Stimulated activated naive B cell treated with anti-CD40 and anti-IgM and Interleukin-4, amounts not matched to agents 10 μg/mL and 1 μg/mL and 100 μg/mL, for 72 hours (primary cell): ENCODE measurements at regions not wholly inside any gene's neighbourhood (a gene's known extent, or its start where the extent isn't known, plus 50 kb on each side); places are given as distances from the start of the nearest gene placed in this dataset.

ENCODE experiments used
- ATAC-seq, 2 donors: fragments of 150-1000 bp; cut with Tn5 transposase; replicated peaks; 2 replicates each; pipeline ENCODE4 v1.10.0; 2021; ENCODE audit warnings: moderate library complexity in 1 of 2
- DNase-seq: peaks from one replicate; pipeline ENCODE4 v3.0.0; 2021
- H3K27ac Mint-ChIP-seq: one replicate; pipeline ENCODE4 v1.8.0; 2022; ENCODE audit warnings: mild to moderate bottlenecking, mixed read lengths
- H3K27me3 Mint-ChIP-seq, 2 donors: one replicate each; pipeline ENCODE4 v1.8.0; 2022; ENCODE audit warnings: mixed read lengths in 2 of 2
- H3K36me3 Mint-ChIP-seq, 2 donors: one replicate each; pipeline ENCODE4 v1.8.0; 2022; ENCODE audit warnings: mixed read lengths in 2 of 2, mild to moderate bottlenecking in 1 of 2
- H3K4me1 Mint-ChIP-seq, 2 donors: one replicate each; pipeline ENCODE4 v1.8.0; 2022; ENCODE audit warnings: mixed read lengths in 2 of 2, mild to moderate bottlenecking in 1 of 2
- H3K4me3 Mint-ChIP-seq, 2 donors: one replicate each; pipeline ENCODE4 v1.8.0; 2022; ENCODE audit warnings: mild to moderate bottlenecking in 2 of 2, mixed read lengths in 2 of 2, moderate library complexity in 1 of 2
- H3K9me3 Mint-ChIP-seq, 2 donors: one replicate each; pipeline ENCODE4 v1.8.0; 2022; ENCODE audit warnings: mixed read lengths in 2 of 2, mild to moderate bottlenecking in 1 of 2

DNA sequence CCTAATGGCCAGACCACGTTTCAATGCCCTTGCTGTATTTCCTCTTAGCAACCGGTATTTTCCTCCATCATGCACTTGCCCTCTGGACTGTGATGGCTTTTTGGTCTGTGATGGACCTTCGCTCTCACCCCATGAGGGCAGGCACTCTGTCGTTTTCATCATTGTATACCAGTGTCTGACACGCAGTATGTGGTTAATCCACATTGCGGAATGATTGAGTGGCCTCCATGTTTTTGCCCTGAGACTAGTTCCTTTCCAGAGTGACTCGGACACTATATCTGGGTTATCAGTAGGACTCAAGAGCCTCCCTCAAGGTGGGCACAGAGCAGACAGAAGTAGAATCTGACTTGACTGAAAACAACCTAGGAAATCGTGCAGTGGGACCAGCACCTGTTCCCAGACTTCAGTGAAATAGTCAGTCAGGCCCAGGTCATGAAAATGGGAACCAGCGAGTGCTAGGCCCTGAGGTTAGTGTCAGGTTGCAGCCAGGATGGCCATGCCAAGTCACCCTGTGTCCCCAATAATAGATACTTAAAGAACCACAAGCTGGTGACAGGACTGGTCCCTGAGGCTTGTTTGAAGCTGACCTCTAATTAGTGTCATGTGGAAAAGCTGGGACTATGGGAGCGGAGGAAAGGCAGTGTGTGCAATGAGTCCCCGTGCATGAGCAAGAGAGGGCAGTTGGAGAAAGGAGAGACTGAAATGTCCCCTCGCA, 464.7 kb downstream of the INSC start:
- Mint-ChIP-seq H3K27me3 (no peaks in the 10 kb centered on the region), H3K9me3 (no peaks in the 10 kb centered on the region), H3K36me3 (no peaks in the 10 kb centered on the region), H3K27ac (no peak overlapping the region), H3K4me3 (no peak overlapping the region), H3K4me1 (no peaks in the 10 kb centered on the region)
- DNase-seq: no peak
- ATAC-seq: no peak

DNA sequence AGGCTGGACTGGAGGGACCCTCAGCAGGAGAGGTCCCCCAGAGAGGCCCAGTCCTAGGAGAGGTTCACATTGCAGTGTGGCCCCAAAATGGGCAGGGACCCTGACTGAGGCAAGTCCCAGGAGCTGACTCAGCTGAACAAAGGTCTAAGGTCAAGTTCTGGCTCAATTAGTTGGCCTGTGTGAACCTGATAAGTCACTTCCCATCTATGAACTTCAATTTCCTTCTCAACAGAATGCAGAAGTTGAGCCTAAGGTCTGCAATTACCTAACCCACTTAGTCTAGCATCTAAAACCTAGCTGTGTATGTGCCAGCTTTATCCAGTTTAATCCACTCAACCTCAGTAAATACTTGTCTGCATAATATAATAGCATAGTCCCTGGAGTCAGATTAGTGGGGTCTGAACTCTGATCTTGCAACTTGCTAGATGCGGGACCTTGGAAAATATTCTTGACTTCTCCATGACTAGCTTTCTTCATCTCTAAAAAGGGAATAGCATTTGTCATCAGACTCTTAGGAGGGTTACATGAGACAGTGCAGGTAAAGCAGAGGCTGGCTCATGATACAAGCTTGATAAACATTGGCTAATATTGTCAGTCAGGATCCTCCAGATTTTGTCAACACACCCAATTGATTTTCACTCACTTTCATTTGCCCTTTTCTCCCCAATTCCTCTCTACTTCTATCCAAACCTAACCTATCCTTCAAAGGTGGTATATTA, 465.5 kb downstream of the INSC start:
- Mint-ChIP-seq H3K4me3 (no peak overlapping the region), H3K36me3 (no peaks in the 10 kb centered on the region), H3K27me3 (no peaks in the 10 kb centered on the region), H3K4me1 (no peaks in the 10 kb centered on the region), H3K27ac (no peak overlapping the region), H3K9me3 (no peaks in the 10 kb centered on the region)
- ATAC-seq (no peak), DNase-seq (no peak)

DNA sequence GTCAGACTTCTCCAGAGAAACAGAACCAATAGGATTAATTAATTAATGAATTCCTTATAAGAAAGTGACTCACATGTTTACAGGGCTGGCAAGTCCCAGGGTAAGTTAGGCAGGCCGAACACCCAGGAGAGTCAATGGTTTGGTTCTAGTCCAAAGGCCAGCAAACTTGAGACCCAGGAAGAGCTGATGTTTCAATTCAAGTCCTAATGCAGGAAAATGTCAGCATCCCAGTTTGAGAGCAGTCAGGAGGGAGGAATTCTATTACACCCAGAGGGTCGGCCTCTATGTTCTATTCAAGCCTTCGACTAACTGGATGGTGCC, 466.0 kb downstream of the INSC start:
- Mint-ChIP-seq H3K4me1 (no peaks in the 10 kb centered on the region), H3K36me3 (no peaks in the 10 kb centered on the region), H3K27me3 (no peaks in the 10 kb centered on the region), H3K4me3 (no peak overlapping the region), H3K27ac (peak overlapping the region; percentile 59), H3K9me3 (no peaks in the 10 kb centered on the region)
- DNase-seq (no peak), ATAC-seq (no peak)

DNA sequence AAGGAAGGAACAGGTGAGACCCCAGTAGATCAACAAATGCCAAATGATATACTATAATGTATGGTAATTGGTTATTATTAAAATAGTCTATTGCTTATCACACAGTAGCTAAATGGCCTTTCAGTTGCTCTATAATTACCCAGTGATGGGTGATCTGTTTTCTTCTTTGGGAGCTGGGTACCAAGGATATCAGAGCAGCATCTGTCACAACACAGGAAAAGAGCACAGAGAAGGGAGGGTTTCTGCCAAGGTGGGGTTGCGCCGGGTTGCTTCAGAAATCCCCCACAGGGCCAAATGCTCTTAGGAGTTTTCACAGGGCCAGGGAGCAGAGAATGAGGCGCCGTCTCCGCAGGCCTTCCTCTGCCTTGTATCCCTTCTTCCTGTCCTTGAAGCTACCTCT, 469.4 kb downstream of the INSC start:
- no peaks in the 10 kb centered on the region for H3K4me1 Mint-ChIP-seq
- no peaks in the 10 kb centered on the region for H3K27me3 Mint-ChIP-seq
- no peak overlapping the region for H3K4me3 Mint-ChIP-seq
- no peak overlapping the region for H3K27ac Mint-ChIP-seq
- no peaks in the 10 kb centered on the region for H3K36me3 Mint-ChIP-seq
- ATAC-seq (no peak), DNase-seq (no peak)
- H3K9me3 Mint-ChIP-seq: peaks cover 0 to 2% of the 10 kb centered on the region in 2 donors

DNA sequence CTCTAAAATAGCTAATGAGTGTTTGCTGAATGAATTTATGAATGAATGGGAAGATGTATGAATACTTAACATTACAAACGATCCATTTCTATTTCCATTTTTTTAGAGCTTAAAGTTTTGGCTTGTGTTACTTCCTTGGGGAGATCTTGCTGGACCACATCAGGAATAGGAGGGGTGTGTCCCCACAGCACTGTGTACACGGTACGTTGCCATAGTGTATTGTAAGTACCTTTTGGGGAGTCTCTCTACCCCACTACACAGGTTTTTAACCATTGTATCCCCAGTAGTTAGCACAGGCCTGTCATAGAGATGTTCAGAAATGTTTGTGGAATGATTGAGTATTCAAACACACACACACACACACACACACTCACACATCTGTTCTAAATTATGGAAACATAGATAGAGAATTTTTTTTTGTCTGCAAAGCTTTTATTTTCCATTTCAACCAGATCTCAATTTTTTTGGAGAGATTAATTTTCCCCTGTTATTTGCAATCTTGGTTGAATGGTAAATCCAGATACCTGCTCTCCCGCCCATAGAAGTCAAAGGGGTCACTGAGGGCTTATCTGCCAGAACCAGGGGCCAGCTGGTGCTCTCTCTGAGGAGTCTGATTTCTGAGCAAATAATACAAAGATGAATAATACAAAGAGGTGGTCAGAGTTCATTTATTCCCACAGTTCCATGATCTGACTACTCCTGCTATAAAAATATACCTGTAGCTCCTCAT, 471.0 kb downstream of the INSC start:
- Mint-ChIP-seq H3K4me3 (no peak overlapping the region), H3K9me3 (peaks cover 0 to 2% of the 10 kb centered on the region in 2 donors), H3K36me3 (no peaks in the 10 kb centered on the region), H3K4me1 (no peaks in the 10 kb centered on the region), H3K27me3 (no peaks in the 10 kb centered on the region), H3K27ac (no peak overlapping the region)
- ATAC-seq (no peak), DNase-seq (no peak)

DNA sequence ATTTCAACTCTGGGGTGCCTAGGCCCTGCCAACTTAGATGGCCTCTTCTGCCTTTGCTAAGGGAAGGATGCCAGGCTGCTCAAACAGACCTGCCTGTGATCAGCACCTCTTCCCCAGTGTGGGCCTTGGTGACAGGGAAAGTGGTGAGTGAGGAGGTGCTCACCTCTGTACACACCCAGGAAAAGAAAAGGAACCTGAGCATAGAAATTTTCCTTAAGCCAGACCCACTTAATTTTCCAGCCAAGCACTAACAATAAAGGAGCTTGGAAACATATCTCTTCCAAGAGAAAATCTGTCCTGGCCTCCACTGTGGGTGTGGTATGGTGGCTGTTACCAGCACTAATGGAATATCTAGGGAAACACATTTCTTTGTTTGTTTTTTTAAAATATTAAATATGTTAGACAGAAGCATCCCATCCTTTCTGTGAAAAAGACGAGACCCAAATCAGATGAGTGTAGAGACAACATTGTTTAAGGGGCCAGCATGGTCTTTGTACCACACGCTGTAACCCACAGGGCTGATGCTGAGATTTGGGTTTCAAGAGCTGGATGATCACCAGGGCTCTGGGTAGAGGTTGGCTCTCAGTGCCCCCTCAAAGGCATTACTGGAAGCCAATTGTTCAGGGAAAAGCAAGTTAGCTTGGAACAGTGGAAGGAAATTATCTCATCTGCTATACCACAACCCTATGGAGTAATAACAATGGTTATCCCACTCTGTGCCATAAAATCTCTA, 472.2 kb downstream of the INSC start:
- no peak overlapping the region for H3K4me3 Mint-ChIP-seq
- H3K4me1 Mint-ChIP-seq: no peaks in the 10 kb centered on the region
- H3K27ac Mint-ChIP-seq: no peak overlapping the region
- DNase-seq (no peak), ATAC-seq (no peak)
- H3K9me3 Mint-ChIP-seq: peaks cover 0 to 2% of the 10 kb centered on the region in 2 donors
- no peaks in the 10 kb centered on the region for H3K27me3 Mint-ChIP-seq
- no peaks in the 10 kb centered on the region for H3K36me3 Mint-ChIP-seq

DNA sequence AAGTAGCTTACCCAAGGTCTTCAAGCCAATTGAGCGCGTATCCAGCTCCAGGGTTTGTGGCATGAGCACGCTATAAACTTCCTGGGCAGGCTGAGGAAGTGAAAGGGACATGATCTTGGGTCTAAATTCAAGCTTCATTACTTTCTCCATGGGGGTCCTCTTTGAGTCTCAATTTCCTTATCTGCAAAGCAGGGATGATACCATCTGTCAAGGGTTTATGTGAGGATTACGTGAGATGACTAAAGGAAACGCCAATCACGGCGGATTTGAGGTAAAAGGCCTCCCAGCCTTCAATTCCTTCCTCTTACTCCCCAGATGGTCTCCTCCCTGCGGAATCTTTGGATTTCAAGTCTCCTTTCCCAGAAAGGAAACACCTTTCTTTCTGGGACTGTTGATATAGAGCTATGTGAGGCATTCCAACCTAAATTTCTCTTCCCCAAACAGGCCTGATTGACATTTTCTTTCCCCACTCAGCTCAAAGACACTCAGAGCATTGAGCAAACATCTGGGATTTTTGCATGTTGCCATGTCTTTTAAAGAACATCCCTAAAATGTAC, 474.4 kb downstream of the INSC start:
- no peak overlapping the region for H3K4me3 Mint-ChIP-seq
- no peak for ATAC-seq
- no peak for DNase-seq
- H3K36me3 Mint-ChIP-seq: no peaks in the 10 kb centered on the region
- no peak overlapping the region for H3K27ac Mint-ChIP-seq
- H3K9me3 Mint-ChIP-seq: peaks cover 0 to 2% of the 10 kb centered on the region in 2 donors
- no peaks in the 10 kb centered on the region for H3K4me1 Mint-ChIP-seq
- H3K27me3 Mint-ChIP-seq: no peaks in the 10 kb centered on the region

DNA sequence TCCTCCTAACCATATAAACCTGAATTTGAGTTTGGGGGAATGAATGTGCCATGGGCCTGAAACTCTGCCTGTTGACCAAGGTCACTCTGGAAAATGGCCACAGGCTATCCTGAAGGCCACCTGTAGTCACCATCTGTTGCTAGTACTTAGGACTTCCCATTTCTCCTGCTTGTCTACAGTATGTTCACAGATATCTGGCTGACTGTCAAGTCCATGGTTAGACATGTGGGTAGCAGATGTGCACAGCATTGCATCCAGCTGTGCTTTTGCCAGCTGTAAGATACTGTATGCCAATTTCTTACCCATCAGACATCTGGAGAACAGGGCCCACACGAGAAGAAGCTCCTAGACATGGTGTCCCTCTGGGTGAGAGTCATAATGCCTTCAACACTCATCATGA, 475.4 kb downstream of the INSC start:
- no peaks in the 10 kb centered on the region for H3K4me1 Mint-ChIP-seq
- H3K36me3 Mint-ChIP-seq: no peaks in the 10 kb centered on the region
- H3K27ac Mint-ChIP-seq: no peak overlapping the region

DNA sequence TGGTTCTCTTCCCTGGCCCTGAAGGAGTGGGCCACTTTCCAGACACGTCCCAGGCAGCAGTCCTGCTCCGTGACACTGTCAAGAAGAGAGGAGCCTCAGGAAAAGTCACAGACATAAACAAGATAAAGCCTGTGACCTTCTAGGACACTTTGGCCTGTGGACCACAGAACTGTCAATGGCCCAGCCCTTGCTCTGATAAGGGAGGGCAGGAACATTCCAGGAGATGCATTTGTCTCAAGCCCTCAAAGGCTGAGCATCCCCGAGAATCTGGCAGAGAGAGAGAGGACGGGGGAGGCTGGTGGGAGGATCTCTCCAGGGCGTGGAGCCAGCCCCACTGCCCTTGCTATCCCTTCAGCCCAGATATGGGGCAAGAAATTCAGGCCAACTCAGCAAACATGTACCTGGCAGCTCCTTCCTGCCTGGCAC, 476.4 kb downstream of the INSC start:
- Mint-ChIP-seq H3K4me3 (no peak overlapping the region), H3K27me3 (no peaks in the 10 kb centered on the region), H3K27ac (no peak overlapping the region), H3K4me1 (no peaks in the 10 kb centered on the region), H3K36me3 (no peaks in the 10 kb centered on the region), H3K9me3 (peaks cover 0 to 2% of the 10 kb centered on the region in 2 donors)
- ATAC-seq (no peak), DNase-seq (no peak)

More for the DNA sequence above, 475.4 kb downstream of the INSC start:
- peaks cover 0 to 2% of the 10 kb centered on the region in 2 donors for H3K9me3 Mint-ChIP-seq
- DNase-seq (no peak), ATAC-seq (no peak)
- no peaks in the 10 kb centered on the region for H3K27me3 Mint-ChIP-seq
- H3K4me3 Mint-ChIP-seq: no peak overlapping the region

DNA sequence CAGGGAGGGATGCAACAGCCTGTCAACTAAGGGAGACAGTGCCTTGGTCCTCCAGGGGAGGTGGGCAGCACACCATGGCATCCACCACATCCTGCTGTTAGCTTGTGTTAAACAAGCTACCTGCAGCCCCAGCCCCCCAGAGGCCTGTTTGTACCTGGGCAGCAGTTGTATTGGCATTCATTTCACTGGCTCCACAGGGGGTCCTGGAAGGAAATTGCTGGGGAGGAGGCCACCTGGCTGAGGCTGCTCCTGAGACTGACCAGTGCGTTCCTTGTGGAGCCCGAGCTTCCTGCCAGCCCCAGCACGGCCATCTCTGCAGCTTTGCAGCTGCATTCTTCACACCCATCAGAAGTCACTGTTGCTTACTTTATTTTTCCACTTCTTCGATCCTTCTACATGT, 479.9 kb downstream of the INSC start:
- Mint-ChIP-seq H3K9me3 (no peaks in the 10 kb centered on the region), H3K27ac (no peak overlapping the region), H3K27me3 (no peaks in the 10 kb centered on the region), H3K36me3 (no peaks in the 10 kb centered on the region), H3K4me3 (no peak overlapping the region), H3K4me1 (no peaks in the 10 kb centered on the region)
- DNase-seq: no peak
- ATAC-seq: no peak

DNA sequence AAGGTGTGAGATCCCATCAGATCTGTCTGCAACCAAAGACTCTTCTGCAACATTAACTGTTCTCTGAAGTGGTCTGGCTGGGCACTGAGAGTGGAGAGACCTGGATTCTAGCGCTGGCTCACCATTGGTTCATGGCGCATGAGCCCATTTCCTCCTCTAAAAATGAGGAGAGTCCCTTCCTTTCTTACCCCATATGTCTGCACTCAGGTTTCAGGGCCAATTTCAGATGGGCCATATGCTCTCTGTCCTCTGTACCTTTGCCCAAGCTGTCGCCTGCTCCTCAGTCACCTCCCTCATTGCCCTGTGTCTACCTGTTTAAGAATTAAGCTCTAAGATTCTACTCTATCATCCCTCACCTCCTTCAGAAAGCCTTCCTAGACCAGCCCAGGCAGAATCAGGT, 484.7 kb downstream of the INSC start:
- Mint-ChIP-seq H3K36me3 (no peaks in the 10 kb centered on the region), H3K27ac (no peak overlapping the region), H3K4me1 (no peaks in the 10 kb centered on the region), H3K4me3 (no peak overlapping the region), H3K27me3 (no peaks in the 10 kb centered on the region), H3K9me3 (no peaks in the 10 kb centered on the region)
- DNase-seq: no peak
- no peak for ATAC-seq

DNA sequence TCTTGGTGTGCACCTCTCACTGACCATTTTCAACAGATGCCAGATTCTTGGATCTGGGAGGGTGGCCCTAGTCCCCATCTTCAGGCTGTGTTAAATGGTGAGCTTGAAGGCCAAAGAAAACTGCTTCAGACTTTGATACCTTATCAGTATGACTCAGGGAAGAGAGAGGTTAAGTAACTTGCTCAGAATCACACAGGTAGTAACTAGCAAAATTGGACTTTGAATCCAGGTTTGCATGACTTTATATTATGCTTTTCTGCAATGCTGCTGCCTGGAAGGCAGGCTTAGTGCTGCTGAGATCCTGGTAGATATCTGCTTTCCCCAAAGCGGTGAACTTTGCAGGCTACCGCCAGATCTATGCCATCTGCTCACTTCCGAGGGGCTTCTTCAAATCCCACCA, 487.3 kb downstream of the INSC start:
- Mint-ChIP-seq H3K9me3 (no peaks in the 10 kb centered on the region), H3K27me3 (no peaks in the 10 kb centered on the region), H3K36me3 (no peaks in the 10 kb centered on the region), H3K4me3 (no peak overlapping the region), H3K4me1 (no peaks in the 10 kb centered on the region), H3K27ac (no peak overlapping the region)
- DNase-seq (no peak), ATAC-seq (no peak)

DNA sequence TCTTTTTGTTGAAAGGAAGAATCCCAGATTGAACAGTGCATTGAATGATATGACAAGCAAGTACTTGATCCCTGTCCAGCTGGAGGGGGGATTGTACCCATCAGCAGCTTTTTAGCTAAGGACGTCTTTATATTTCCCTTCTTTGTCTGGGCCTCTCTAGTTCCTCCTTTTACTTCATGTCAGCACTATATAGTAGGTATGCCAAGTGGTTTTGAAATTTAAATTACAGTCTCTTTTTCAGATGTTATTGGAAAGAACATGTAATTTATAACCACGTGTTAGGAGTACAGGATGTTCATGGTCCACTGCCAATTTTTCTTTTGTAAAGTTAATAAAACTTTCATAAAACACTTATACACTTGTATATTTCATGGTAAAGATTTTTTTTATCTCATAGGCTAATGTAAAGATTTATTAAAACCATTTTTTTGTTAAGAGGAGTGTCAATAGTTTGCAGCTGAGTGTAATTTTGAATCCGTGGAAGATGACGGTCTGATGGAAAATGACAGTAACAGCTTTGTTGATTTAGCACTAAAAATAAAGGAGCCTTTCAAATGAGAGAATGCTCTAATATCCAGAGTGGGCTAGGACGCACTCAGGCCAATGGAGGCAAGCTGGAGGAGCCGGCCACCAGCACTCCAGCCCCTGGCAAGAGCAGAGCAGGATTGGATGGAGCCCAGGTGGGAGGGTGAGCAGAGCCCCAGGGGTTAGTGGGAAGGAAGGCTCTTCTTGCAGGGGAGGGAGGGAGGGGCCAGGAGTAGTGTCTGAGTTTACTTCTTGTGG, 488.3 kb downstream of the INSC start:
- Mint-ChIP-seq H3K27ac (no peak overlapping the region), H3K4me1 (no peaks in the 10 kb centered on the region), H3K27me3 (no peaks in the 10 kb centered on the region), H3K36me3 (no peaks in the 10 kb centered on the region), H3K9me3 (no peaks in the 10 kb centered on the region), H3K4me3 (no peak overlapping the region)
- ATAC-seq: no peak
- no peak for DNase-seq

DNA sequence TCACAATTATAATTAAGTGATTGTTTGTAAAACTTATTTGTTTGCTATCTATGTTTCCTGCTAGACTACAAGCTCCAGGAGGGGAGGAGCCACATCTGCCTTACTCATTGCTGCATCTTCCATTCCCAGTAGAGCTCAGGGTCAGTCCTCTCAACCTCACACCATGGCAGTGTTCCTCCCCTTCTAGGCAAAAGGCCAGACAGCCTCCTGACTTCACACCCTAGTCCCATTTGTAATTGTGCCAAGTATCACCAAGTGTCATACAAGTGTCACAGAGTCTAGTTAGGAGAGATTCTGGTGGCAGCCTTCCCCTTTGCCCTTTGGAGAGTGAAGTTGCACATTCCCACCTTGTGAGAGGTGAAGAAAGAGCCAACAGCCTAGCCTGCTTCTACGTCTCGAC, 490.4 kb downstream of the INSC start:
- no peak overlapping the region for H3K4me3 Mint-ChIP-seq
- H3K36me3 Mint-ChIP-seq: no peaks in the 10 kb centered on the region
- no peaks in the 10 kb centered on the region for H3K9me3 Mint-ChIP-seq
- no peaks in the 10 kb centered on the region for H3K4me1 Mint-ChIP-seq
- no peaks in the 10 kb centered on the region for H3K27me3 Mint-ChIP-seq
- no peak overlapping the region for H3K27ac Mint-ChIP-seq
- no peak for DNase-seq
- ATAC-seq: no peak
